ENCODE measurements at regions not wholly inside any gene's neighbourhood (a gene's known extent, or its start where the extent isn't known, plus 50 kb on each side); places are given as distances from the start of the nearest gene placed in this dataset.

DNA sequence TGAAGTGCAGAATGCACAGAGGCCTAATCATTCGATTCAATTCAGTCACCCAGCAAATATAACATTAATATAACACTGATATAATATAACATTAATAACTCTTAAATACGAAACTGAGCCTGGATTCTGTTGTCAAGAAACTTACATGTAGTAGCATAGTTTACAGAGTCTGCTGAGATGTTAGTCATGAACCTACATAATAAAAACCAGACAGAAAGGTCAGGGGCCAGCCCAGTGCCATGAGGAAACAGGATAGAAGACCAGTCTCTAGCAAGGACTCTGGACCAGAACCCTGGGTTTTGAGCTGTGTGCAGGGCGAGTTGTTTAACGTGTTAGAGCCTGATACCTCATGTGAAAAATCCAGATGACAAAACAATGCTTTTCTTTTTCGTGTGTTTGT lies 234.7 kb downstream of the NR2F1-AS1 start:
- TF ChIP-seq, protein P1, sequence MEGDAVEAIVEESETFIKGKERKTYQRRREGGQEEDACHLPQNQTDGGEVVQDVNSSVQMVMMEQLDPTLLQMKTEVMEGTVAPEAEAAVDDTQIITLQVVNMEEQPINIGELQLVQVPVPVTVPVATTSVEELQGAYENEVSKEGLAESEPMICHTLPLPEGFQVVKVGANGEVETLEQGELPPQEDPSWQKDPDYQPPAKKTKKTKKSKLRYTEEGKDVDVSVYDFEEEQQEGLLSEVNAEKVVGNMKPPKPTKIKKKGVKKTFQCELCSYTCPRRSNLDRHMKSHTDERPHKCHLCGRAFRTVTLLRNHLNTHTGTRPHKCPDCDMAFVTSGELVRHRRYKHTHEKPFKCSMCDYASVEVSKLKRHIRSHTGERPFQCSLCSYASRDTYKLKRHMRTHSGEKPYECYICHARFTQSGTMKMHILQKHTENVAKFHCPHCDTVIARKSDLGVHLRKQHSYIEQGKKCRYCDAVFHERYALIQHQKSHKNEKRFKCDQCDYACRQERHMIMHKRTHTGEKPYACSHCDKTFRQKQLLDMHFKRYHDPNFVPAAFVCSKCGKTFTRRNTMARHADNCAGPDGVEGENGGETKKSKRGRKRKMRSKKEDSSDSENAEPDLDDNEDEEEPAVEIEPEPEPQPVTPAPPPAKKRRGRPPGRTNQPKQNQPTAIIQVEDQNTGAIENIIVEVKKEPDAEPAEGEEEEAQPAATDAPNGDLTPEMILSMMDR (IDR thresholded peaks at IDR 0.05; ENCODE audit: low read depth, low read length) = no peak
- H3K4me3 ChIP-seq (ENCODE audit: low read depth, low read length) = no peak overlapping the region

DNA sequence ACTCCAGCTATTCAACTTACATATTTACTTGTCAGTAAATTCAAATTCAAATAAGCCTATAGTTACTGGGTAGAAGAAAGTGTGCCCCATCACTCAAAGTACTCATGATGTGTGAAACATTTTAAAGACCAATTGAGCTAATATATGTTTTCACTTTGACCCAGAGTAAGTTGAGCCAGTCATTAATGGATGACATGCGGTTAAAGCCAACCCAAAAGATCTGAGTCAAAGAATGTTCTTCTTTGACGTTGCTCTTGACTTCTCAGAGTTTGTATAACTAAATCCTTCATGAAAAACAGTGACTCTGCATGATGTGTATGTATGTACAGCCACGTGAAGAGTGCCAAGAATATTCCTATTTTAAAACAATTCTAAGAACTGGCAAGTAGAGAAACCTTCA lies 237.4 kb downstream of the NR2F1-AS1 start:
- TF ChIP-seq, protein P1 (IDR thresholded peaks at IDR 0.05; ENCODE audit: low read depth, low read length) = no peak
- no peak overlapping the region for H3K4me3 ChIP-seq (ENCODE audit: low read depth, low read length)

DNA sequence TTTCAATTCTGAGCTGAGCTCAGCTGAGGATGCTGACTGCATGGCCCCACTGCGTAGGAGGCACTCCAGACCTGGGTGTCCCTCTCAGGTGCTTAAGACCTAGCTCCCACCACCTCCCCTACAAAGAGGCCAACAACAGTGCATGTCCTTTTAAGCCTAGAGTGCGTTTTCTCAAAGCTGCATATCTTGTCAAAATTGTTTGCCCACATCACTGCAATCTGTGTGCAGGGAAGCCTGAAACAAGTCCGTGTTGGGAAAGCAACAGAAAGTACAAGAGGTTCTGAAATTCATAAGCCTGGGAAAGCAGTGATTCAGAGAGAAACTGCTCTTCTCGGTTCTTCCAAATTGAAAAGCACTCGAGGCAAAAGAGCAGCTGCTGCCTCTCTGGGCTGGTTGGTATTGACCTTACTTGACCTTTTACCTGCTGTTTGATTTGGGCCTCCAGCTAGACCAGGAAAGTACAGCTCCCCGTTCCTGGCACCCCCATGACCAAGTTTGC lies 238.4 kb downstream of the NR2F1-AS1 start:
- no peak overlapping the region for H3K4me3 ChIP-seq (ENCODE audit: low read depth, low read length)
- TF ChIP-seq, protein P1 (IDR thresholded peaks at IDR 0.05; ENCODE audit: low read depth, low read length) = no peak

DNA sequence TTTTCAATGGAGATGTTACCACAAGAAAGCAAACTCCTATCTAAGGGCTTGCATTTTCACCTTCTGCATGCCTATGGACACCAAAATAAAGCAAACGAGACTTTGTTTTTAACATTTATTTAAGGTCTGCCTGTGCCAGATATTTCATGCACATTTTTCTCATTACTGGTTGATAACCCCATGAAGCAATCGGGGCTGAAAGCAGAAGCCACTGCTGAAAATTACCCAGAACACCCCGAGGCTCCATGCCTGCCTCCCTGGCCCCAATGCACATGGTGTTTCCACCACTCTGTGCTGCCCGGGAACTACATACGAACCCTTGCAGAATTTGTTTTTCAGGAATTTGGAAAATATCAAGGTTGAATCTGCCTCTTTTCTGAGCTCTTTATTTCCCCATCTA lies 240.1 kb downstream of the NR2F1-AS1 start:
- no peak overlapping the region for H3K4me3 ChIP-seq (ENCODE audit: low read depth, low read length)
- TF ChIP-seq, protein P1 (IDR thresholded peaks at IDR 0.05; ENCODE audit: low read depth, low read length) = no peak

DNA sequence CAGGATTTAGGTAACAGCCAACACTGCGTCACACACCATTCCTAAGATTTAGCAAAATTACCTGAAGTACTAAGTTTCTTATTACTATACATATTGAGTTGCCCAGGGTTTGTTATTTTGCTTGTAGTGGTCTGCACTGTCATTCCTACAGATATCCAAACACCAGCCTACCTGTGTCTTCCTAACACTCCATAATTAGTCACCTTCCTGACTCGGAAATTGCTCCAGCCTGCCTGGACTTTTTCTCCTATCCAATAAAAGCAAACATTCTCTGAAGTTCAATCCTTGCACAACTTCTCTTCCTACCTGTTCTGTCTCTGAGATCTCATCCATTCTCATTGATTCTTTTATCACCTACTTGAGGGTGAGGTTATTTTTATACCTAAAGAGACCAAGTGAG lies 243.9 kb downstream of the NR2F1-AS1 start:
- no peak overlapping the region for H3K4me3 ChIP-seq (ENCODE audit: low read depth, low read length)
- TF ChIP-seq, protein P1 (IDR thresholded peaks at IDR 0.05; ENCODE audit: low read depth, low read length) = no peak

DNA sequence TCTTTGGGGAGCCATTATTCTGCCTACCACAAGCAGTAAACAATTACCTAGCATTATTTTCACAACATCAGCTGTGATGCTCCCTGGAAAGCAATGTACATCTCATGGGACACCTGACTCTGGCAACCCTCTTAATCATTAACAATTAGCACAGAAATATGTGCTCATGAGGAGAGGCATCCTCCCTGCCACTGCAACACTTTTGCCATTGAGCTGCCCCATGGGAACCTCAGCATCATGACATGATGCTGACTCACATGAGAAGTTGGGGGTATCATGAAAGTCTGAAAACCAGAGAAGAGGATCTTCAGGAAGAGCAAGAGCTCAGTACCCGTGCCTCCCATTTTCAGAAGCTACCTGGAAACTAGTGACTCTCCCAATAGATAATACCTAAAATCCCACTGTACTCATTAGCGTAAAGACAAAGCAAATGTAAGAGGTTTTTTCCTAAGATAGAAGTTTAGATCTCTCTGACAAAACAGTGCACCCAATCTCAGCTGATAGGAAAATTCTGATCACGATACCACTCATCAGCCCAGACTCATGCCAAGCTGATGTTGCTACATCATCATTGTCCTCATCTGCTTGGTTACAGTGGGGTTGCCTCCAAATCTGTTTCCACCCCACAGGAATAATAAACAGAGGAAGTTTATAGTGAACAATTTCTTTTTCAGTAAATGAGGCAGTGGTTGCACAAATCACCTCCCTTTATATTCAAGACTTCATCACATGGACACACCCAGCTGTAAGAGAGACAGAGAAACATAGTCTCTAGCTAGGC lies 244.5 kb downstream of the NR2F1-AS1 start:
- TF ChIP-seq, protein P1 (IDR thresholded peaks at IDR 0.05; ENCODE audit: low read depth, low read length) = no peak
- H3K4me3 ChIP-seq (ENCODE audit: low read depth, low read length) = no peak overlapping the region

DNA sequence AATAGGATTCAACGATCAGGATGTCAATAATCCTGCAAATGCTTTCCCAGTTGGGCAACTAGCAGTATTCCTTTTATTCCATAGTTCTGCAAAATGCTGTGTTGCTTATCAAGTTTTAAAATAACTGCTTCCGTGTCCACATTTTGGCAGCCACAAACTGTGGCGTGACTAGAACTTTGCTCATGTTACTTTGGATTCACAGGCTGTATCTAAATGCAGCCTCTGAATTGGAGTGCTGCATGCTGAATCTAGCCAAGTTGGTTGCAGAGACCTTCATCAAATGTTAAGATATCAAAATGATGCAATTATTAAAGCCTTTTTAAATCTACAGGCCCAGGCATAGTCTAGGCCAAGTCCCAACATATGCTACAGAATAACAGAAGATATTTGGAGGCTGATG lies 249.2 kb downstream of the NR2F1-AS1 start:
- no peak overlapping the region for H3K4me3 ChIP-seq (ENCODE audit: low read depth, low read length)
- TF ChIP-seq, protein P1 (IDR thresholded peaks at IDR 0.05; ENCODE audit: low read depth, low read length) = no peak

All from WI38 (cell line).